Cardiac fibroblast (primary cell): ENCODE measurements at regions not wholly inside any gene's neighbourhood (a gene's known extent, or its start where the extent isn't known, plus 50 kb on each side); places are given as distances from the start of the nearest gene placed in this dataset.

Experiments
- DNase-seq, 2 donors: peaks; one replicate each; pipeline versions ENCODE4 v3.0.0 to v3.0.0-alpha.2; 2010; ENCODE audit warnings: low read depth in 2 of 2
- H3K4me3 ChIP-seq, 2 donors: replicated peaks in 1 of 2; 1 replicate in 1 of 2; 2 replicates in 1 of 2; pipeline ENCODE4 v1.5.1; 2011; ENCODE audit warnings: low read depth in 2 of 2, low read length in 2 of 2, mild to moderate bottlenecking in 2 of 2, moderate library complexity in 1 of 2
- CTCF ChIP-seq: IDR thresholded peaks from one replicate; pipeline ENCODE4 v1.5.1; 2011; ENCODE audit warnings: low read depth, mild to moderate bottlenecking, low read length, inconsistent platforms

GRCh38 chr6:170232186-170233002, 58.5 kb downstream of the DLL1 start:
- TF ChIP-seq CTCF = no peak
- DNase-seq = no peak

GRCh38 chr6:170231293-170232185, 59.3 kb downstream of the DLL1 start:
- H3K4me3 ChIP-seq = no peak overlapping the region
- TF ChIP-seq CTCF = no peak
- no peak for DNase-seq

More at GRCh38 chr6:170232186-170233002, 58.5 kb downstream of the DLL1 start:
- H3K4me3 ChIP-seq = no peak overlapping the region

- no peak overlapping the region for H3K4me3 ChIP-seq
- no peak for DNase-seq
- no peak for TF ChIP-seq CTCF
These were observed 60.2 kb downstream of the DLL1 start for GRCh38 chr6:170230520-170231292.

- TF ChIP-seq CTCF = no peak
- DNase-seq = no peak
- no peak overlapping the region for H3K4me3 ChIP-seq
These were observed 60.9 kb downstream of the DLL1 start for GRCh38 chr6:170229851-170230519.

- no peak for DNase-seq
- no peak overlapping the region for H3K4me3 ChIP-seq
- no peak for TF ChIP-seq CTCF
These were observed 61.5 kb downstream of the DLL1 start for GRCh38 chr6:170229396-170229795.

- TF ChIP-seq CTCF = no peak
- DNase-seq = no peak
- H3K4me3 ChIP-seq = no peak overlapping the region
These were observed 62.0 kb downstream of the DLL1 start for GRCh38 chr6:170228946-170229310.
